HUES48 (cell line): ENCODE measurements at regions not wholly inside any gene's neighbourhood (a gene's known extent, or its start where the extent isn't known, plus 50 kb on each side); places are given as distances from the start of the nearest gene placed in this dataset.
A peak's percentile ranks its signal among the peaks of the same experiment; 100 is the strongest.
"Not testable (repeated sequence)": the region's sequence is repeated elsewhere in the genome, so short reads cannot be mapped to it uniquely, and the experiment has no call there.

Source experiments
- H3K27ac ChIP-seq: one replicate; pipeline ENCODE4 v1.7.0; 2013; ENCODE audit warnings: low read depth, low read length, inconsistent platforms
- H3K27me3 ChIP-seq: 2 replicates; pipeline ENCODE4 v1.6.1; 2013; ENCODE audit warnings: mild to moderate bottlenecking, low read length; ENCODE audit not compliant: control insufficient read depth, insufficient read depth
- H3K36me3 ChIP-seq: 2 replicates; pipeline ENCODE4 v1.6.1; 2013; ENCODE audit warnings: low read length; ENCODE audit not compliant: control insufficient read depth, insufficient read depth
- H3K4me1 ChIP-seq: 2 replicates; pipeline ENCODE4 v1.6.1; 2013; ENCODE audit warnings: mild to moderate bottlenecking, low read length; ENCODE audit not compliant: control insufficient read depth, insufficient read depth
- H3K4me3 ChIP-seq: 2 replicates; pipeline ENCODE4 v1.5.1; 2013; ENCODE audit warnings: mild to moderate bottlenecking, low read depth, low read length
- H3K9ac ChIP-seq: 2 replicates; pipeline ENCODE4 v1.6.1; 2013; ENCODE audit warnings: mild to moderate bottlenecking, low read depth, low read length, moderate library complexity
- H3K9me3 ChIP-seq: 2 replicates; pipeline ENCODE4 v1.6.1; 2013; ENCODE audit warnings: low read length; ENCODE audit not compliant: control insufficient read depth, insufficient read depth

DNA sequence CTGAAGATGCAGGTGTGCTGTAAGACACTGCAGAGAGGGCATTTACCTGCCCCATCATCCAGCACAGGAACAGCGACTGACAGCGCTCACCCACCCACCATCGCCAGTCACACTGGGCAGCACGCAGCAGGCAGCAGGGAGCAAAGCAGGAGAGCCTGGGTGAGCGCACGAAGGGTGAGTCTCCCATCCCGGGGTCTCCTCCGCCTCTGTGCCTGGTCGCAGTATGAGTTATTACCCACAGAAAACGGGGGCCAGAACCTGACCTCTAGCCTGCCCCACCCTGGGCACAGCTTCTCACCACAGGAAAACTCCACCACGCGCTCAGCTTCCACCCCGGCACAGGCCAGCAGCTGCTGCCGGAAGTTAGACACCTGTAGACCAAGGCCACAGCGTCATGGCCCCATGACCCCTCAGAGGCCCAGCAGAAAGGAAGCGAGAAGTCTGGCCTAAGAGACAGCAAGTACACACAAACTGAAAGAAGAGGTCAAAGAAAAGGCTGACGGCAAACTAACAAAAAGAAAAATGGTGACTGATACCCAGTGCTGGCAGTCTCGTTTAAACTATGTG is 186.1 kb downstream of the KLRB1 start:
- not testable (repeated sequence) for H3K9ac ChIP-seq, H3K4me1 ChIP-seq, H3K9me3 ChIP-seq, H3K27ac ChIP-seq, H3K4me3 ChIP-seq, H3K27me3 ChIP-seq, H3K36me3 ChIP-seq

DNA sequence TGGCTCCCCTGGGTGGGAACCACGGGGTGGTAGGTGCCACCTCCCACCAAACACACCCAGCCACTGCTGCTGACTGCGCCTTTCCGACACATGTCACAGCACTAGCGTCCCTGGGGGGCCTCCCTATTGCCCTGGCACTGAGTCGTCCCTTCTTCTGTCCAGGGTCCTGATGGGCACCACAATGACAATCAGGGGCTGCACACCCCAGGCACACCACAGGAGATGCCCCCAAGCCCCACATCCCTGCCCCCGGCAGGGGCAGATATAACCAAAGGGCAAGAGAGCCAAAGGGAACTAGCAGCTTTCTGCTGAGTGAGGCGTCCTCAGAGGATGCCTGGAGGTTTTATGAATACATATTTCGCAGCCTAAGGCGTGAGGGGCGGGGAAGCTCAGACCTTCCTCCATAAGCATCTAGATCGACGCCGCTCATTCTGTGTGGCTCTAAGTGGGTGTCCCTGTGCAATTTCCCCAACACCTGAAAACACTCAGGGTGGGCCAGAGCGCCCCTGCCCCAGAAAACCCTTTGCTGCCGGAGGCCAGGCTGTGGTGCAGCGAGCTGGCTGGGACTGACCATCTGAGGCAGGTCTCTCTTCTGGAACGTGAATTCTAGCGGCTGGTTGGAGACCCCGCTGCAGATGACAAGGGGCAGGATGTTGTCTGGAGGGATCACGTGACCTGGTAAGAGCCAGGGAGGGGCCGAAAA is 186.7 kb downstream of the KLRB1 start:
- not testable (repeated sequence) for H3K36me3 ChIP-seq, H3K4me3 ChIP-seq, H3K4me1 ChIP-seq, H3K27me3 ChIP-seq, H3K9me3 ChIP-seq, H3K27ac ChIP-seq, H3K9ac ChIP-seq

DNA sequence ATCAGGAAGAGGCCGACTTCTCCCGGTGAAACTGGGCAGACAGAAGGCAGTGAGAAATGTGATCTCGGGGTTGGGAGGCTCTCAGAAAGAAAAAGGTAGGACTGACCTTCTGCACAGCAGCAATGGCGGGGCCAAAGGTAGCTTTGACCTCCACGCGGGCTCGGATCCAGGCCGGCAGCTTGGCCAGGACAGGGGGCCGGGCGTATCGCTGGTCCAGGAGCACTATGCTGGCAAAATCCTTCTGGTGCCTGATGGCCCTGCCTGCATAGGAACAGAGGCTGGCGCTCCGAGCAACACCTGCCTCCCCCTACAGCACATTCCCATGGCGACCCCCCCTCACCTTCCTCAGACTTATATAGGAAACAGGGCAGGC is 189.1 kb downstream of the KLRB1 start:
- H3K27ac ChIP-seq, H3K36me3 ChIP-seq, H3K27me3 ChIP-seq, H3K4me3 ChIP-seq, H3K4me1 ChIP-seq, H3K9me3 ChIP-seq, H3K9ac ChIP-seq: not testable (repeated sequence)

DNA sequence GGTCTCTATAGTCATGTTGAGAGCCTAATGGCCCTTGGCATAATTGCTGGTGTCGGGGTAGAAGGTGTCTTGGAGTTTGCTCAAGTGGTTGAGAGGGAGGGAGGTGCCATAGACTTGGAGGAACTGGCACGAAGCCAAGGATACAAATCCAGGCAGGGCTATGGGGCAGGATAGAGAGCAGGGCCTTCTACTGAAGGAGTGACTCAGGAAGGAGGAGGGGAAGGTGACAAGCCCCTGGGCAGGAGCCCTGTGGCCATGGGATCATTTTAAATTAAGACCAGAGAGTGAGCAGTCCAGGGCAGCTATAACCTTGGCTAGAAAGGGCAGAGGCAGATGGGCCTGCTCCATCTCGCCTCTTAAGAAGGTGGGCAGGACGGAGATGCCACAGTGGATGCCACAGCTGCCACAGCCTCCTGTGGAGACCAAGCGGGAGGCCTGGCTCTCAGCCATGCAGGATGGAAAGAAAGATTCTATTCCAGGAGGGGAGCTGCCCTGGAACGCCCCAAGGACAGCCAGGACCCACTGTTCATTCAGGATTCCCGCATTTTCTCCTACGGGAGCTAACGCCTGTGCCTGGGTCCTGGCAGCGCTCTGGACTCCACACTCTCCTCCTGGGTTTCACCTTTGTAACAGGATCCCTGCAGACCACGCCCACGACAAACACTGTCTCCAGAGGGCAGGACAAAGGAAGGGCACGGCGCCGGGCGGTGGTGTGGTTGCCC is 189.6 kb downstream of the KLRB1 start:
- H3K4me3 ChIP-seq, H3K27me3 ChIP-seq, H3K27ac ChIP-seq, H3K9ac ChIP-seq, H3K4me1 ChIP-seq, H3K36me3 ChIP-seq, H3K9me3 ChIP-seq: not testable (repeated sequence)

DNA sequence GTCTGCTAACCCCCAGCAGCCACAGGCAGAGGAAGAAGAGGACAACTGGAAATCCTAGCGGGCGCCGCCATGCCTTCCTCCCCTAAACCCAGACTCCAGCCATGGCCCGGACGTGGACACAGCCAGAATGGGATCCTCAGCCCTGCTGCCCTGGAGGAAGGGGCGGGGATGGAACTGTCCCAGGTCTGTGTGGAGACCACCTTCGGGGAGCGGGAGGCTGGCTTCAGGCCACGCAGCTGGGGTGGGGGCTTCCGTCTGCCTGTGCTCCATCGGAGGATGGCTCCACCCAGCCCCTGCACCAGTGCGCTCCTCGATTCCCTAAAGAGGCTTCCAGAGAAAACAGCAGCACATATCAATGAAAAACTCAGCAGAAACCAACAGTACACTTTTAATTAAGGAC is 190.4 kb downstream of the KLRB1 start:
- H3K36me3 ChIP-seq, H3K9me3 ChIP-seq, H3K27ac ChIP-seq, H3K9ac ChIP-seq, H3K27me3 ChIP-seq, H3K4me1 ChIP-seq, H3K4me3 ChIP-seq: not testable (repeated sequence)

DNA sequence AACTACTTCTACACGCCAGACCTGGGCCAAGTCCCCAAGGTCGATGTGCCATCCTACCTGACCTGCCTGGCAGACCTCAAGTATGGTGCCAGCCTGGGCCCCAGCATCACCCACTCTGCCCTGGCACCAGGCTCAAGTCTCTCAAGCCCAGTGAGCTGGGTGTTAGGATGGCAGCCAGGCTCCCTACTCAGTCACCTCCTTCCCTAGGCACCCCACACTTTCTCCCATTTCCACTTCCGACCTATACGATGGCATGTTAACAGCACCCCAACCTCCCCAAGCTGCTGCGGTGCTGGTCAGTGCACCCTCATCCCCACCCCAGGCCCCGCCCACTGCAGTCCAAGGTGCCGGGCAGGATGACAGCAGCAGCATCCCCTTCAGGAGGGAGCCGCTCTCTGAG is 191.4 kb downstream of the KLRB1 start:
- H3K4me1 ChIP-seq, H3K36me3 ChIP-seq, H3K27ac ChIP-seq, H3K27me3 ChIP-seq, H3K9me3 ChIP-seq, H3K4me3 ChIP-seq, H3K9ac ChIP-seq: not testable (repeated sequence)

DNA sequence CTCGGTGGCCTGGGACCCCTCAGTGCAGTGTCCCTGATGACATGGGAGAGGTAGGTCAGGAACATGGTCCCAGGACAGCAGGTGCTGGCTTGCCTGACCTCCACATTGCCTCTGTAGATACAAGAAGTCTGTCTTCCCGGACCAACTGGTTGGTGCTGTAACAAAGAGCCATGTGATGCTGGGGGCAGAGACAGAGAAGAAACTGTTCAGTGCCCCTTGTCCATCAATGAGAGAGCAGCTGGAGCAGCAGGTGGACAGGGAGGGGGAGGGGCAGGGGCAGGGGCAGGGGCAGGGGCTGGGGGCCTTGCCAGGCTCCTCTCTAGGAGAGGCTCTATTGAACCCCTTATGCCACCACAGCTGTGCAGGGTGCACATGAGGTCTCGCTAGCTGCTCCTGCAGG is 191.8 kb downstream of the KLRB1 start:
- not testable (repeated sequence) for H3K36me3 ChIP-seq, H3K27me3 ChIP-seq, H3K9me3 ChIP-seq, H3K4me1 ChIP-seq, H3K9ac ChIP-seq, H3K4me3 ChIP-seq, H3K27ac ChIP-seq

DNA sequence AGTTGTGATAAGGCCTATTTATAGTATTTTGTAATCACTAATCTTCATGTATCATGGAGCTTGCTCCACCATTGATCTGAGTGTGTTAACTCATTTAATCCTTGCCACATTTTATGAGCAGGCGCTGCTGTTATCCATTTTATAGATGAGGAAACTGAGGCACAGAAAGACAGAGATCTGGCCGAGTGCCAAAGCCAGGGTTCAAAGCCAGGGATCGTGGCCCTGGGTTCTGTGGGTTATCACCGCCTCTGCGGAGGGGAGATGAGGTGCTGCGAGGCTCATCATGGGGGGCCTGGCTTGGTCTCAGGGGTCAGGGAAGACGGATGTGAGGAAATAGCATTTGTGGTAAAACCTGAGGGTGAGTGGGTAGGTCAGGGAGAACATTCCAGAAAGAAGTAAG is 193.9 kb downstream of the KLRB1 start:
- not testable (repeated sequence) for H3K4me3 ChIP-seq, H3K27ac ChIP-seq, H3K4me1 ChIP-seq, H3K9ac ChIP-seq, H3K27me3 ChIP-seq, H3K36me3 ChIP-seq, H3K9me3 ChIP-seq

DNA sequence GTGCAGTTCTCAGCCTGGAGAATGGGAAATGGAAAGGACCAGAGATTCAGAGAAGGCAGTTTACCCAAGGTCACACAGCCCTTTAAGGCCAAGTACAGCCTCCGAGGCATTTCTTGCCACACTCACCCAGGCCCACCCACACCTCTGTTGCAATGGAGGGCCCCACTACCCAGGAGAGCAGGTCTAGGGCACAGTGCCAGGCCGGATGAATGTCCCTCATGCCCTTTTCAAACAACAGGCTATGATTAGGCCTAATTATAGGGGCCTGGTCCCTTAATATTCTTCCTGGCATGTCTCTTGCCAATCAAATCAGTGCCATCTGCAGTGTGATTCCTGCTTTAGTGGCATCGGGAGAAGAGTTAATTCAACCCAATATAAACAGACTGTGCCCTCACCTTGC is 195.3 kb downstream of the KLRB1 start:
- not testable (repeated sequence) for H3K36me3 ChIP-seq, H3K27ac ChIP-seq, H3K4me3 ChIP-seq, H3K4me1 ChIP-seq, H3K9ac ChIP-seq, H3K9me3 ChIP-seq, H3K27me3 ChIP-seq

DNA sequence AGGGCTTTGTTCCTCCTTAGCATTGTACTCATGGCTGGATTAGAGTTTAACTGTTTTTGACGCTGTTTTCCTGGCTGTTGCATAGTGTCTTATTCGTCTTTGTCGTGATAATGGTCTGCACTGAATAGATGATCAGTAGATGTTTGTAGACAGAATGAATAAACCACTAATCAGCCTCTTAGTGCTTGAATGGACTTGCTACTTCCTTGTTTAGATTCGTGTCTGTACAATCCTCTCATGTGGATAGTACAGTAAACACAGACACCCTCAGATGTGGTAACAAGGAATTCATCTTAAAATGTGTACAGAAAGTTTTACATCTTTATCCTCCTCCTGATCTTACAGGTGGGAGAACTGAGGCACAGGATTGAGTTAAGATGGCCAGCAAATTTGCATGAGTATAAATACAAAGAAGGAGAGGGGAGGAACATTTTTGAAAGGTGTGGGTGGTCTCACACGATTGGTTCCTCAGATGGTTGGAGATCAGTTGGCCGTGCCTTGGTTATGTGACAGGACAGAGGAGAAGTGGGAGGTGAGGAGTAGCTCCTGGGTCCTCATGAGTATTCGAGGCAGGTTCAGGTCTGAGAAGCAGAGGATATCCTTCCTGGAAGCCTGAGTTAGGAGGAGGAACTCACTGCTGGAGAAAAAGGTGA is 196.0 kb downstream of the KLRB1 start:
- not testable (repeated sequence) for H3K27ac ChIP-seq, H3K4me3 ChIP-seq, H3K9me3 ChIP-seq, H3K27me3 ChIP-seq, H3K36me3 ChIP-seq, H3K4me1 ChIP-seq, H3K9ac ChIP-seq

DNA sequence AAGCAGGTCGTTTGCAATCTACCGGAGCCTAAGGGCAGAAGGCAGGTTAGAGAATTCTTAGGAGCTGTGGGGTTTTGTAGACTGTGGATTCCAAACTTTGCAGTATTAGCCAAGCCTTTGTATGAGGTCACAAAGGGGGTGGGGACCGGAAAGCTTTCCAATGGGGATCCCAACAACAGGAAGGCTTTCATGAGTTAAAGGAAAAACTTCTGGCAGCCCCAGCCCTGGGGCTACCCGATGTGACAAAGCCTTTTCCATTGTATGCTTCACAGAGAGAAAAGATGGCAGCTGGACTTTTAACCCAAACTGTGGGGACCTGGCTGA is 199.2 kb upstream of the PZP start:
- H3K9ac ChIP-seq, H3K36me3 ChIP-seq, H3K4me1 ChIP-seq, H3K9me3 ChIP-seq, H3K27me3 ChIP-seq, H3K4me3 ChIP-seq: not testable (repeated sequence)
- H3K27ac ChIP-seq = peak overlapping the region; percentile 79
